ENCODE measurements at regions not wholly inside any gene's neighbourhood (a gene's known extent, or its start where the extent isn't known, plus 50 kb on each side); places are given as distances from the start of the nearest gene placed in this dataset.

GRCh38 chr2:155151945-155152344, 453.4 kb downstream of the KCNJ3 start:
- H3K9me3 Mint-ChIP-seq: no peaks in the 10 kb centered on the region

GRCh38 chr2:155151472-155151871, 453.0 kb downstream of the KCNJ3 start:
- no peak for DNase-seq
- H3K27me3 Mint-ChIP-seq: no peaks in the 10 kb centered on the region
- H3K4me1 Mint-ChIP-seq: no peaks in the 10 kb centered on the region
- H3K36me3 Mint-ChIP-seq (ENCODE audit: low read depth): no peaks in the 10 kb centered on the region
- H3K9me3 Mint-ChIP-seq: no peaks in the 10 kb centered on the region
- intact Hi-C loops (cut with micrococcal nuclease): no loop called here
- no peak overlapping the region for H3K4me3 Mint-ChIP-seq
- H3K27ac Mint-ChIP-seq: no peak overlapping the region

More at GRCh38 chr2:155151945-155152344, 453.4 kb downstream of the KCNJ3 start:
- DNase-seq: no peak
- H3K4me3 Mint-ChIP-seq: no peak overlapping the region
- H3K36me3 Mint-ChIP-seq (ENCODE audit: low read depth): no peaks in the 10 kb centered on the region
- H3K27ac Mint-ChIP-seq: no peak overlapping the region
- H3K27me3 Mint-ChIP-seq: no peaks in the 10 kb centered on the region
- intact Hi-C loops (cut with micrococcal nuclease): no loop called here
- no peaks in the 10 kb centered on the region for H3K4me1 Mint-ChIP-seq

GRCh38 chr2:155145758-155146229, 447.3 kb downstream of the KCNJ3 start:
- Mint-ChIP-seq H3K9me3 (no peaks in the 10 kb centered on the region), H3K27ac (no peak overlapping the region), H3K27me3 (no peaks in the 10 kb centered on the region), H3K4me3 (no peak overlapping the region), H3K4me1 (no peaks in the 10 kb centered on the region), H3K36me3 (ENCODE audit: low read depth) (no peaks in the 10 kb centered on the region)
- no peak for DNase-seq
- intact Hi-C loops (cut with micrococcal nuclease): no loop called here

DNA sequence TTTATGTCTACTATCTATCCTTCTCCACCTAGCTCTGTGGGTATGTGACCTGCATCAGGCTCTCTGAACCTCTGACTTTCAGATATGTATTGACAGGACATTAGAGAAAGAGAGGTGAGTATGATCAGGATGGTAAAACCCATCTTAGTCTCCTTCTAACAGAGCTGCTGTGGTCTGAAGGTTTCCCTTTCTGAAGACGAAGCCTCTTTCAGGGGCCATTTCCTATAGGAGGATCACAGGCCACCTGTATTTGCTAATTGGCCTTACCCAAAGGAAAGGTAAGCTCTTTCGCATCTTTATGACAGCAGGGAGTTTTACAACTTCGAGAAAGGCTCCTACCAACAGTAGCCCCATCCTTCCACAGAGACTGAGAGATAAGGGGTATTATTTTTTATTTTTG, 442.9 kb downstream of the KCNJ3 start:
- no peak for DNase-seq
- no peaks in the 10 kb centered on the region for H3K27me3 Mint-ChIP-seq
- H3K4me1 Mint-ChIP-seq: no peaks in the 10 kb centered on the region
- intact Hi-C loops (cut with micrococcal nuclease): no loop called here
- no peaks in the 10 kb centered on the region for H3K36me3 Mint-ChIP-seq (ENCODE audit: low read depth)
- H3K4me3 Mint-ChIP-seq: no peak overlapping the region
- H3K9me3 Mint-ChIP-seq: no peaks in the 10 kb centered on the region
- no peak overlapping the region for H3K27ac Mint-ChIP-seq

GRCh38 chr2:155125585-155126230, 427.2 kb downstream of the KCNJ3 start:
- Mint-ChIP-seq H3K9me3 (no peaks in the 10 kb centered on the region), H3K27me3 (no peaks in the 10 kb centered on the region), H3K4me3 (no peak overlapping the region), H3K36me3 (ENCODE audit: low read depth) (no peaks in the 10 kb centered on the region), H3K4me1 (no peaks in the 10 kb centered on the region), H3K27ac (no peak overlapping the region)
- intact Hi-C loops (cut with micrococcal nuclease): no loop called here
- DNase-seq: no peak

GRCh38 chr2:155115846-155116245, 417.4 kb downstream of the KCNJ3 start:
- no peaks in the 10 kb centered on the region for H3K36me3 Mint-ChIP-seq (ENCODE audit: low read depth)
- H3K9me3 Mint-ChIP-seq: no peaks in the 10 kb centered on the region
- intact Hi-C loops (cut with micrococcal nuclease): no loop called here
- DNase-seq: no peak
- H3K27me3 Mint-ChIP-seq: no peaks in the 10 kb centered on the region
- no peak overlapping the region for H3K4me3 Mint-ChIP-seq
- no peak overlapping the region for H3K27ac Mint-ChIP-seq
- no peaks in the 10 kb centered on the region for H3K4me1 Mint-ChIP-seq

DNA sequence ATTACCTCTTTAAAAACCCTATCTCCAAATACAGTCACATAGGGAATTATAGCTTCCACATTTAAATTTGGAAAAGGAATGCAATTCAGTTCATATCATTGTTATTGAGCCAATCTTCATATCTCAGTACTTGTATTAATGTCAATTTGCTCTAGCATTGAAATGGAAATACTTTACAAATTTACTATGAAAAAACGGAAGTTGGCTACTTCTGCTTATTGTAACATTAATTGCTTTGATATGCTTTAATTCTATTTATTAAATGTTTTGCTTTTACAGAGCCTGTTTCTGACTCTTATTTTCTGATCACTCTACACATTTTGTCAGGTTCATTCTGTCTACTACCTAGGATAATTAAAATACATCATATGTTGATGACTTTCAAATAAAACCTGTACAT, 412.6 kb downstream of the KCNJ3 start:
- H3K27ac Mint-ChIP-seq: no peak overlapping the region
- intact Hi-C loops (cut with micrococcal nuclease): no loop called here
- H3K27me3 Mint-ChIP-seq: no peaks in the 10 kb centered on the region
- H3K36me3 Mint-ChIP-seq (ENCODE audit: low read depth): no peaks in the 10 kb centered on the region
- H3K4me1 Mint-ChIP-seq: no peaks in the 10 kb centered on the region
- no peak overlapping the region for H3K4me3 Mint-ChIP-seq
- DNase-seq: no peak
- no peaks in the 10 kb centered on the region for H3K9me3 Mint-ChIP-seq

DNA sequence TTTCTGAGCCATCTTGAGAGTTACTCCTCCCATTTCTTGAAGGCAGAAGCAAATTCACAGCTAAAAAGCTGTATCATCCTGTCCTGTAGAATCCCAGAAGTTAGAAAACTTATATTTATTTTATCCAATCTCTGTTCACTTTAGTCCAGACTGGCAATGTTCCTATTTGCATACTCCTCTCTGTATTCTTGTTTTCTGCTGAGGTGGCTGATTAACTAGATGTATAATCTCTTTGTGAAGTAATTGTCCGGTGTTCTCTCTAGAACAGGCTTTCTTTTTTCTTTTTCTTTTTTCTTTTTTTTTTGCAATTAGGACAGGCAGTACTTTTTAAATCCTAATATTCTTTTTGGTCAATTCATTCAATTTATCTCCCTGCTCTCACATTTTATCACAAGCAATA, 411.0 kb downstream of the KCNJ3 start:
- intact Hi-C loops (cut with micrococcal nuclease): no loop called here
- no peaks in the 10 kb centered on the region for H3K27me3 Mint-ChIP-seq
- H3K9me3 Mint-ChIP-seq: no peaks in the 10 kb centered on the region
- no peaks in the 10 kb centered on the region for H3K4me1 Mint-ChIP-seq
- no peak for DNase-seq
- H3K36me3 Mint-ChIP-seq (ENCODE audit: low read depth): no peaks in the 10 kb centered on the region
- H3K4me3 Mint-ChIP-seq: no peak overlapping the region
- no peak overlapping the region for H3K27ac Mint-ChIP-seq

DNA sequence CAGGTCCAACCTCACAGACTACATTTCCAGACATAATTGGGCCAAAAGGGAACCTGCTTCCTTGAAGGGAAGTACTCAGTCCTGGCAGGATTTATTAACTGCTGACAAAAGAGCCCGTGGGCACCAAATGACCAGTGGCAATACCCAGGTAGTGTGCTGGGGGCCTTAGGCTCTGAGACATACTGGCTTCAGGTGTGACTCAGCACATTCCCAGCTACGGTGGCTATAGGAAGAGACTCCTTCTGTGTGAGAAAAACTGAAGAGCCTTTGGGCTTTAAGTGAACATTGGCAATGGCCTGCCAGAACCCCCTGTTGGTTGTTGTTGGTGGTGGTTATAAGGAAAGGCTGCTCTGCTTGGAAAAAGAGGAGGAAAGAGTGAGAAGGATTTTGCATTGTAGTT, 401.8 kb downstream of the KCNJ3 start:
- no peak for DNase-seq
- Mint-ChIP-seq H3K4me3 (no peak overlapping the region), H3K36me3 (ENCODE audit: low read depth) (no peaks in the 10 kb centered on the region), H3K27me3 (no peaks in the 10 kb centered on the region), H3K27ac (no peak overlapping the region), H3K4me1 (no peaks in the 10 kb centered on the region), H3K9me3 (peaks cover 6% of the 10 kb centered on the region)
- intact Hi-C loops (cut with micrococcal nuclease): no loop called here

- H3K9me3 Mint-ChIP-seq: peaks cover 6% of the 10 kb centered on the region
- no peaks in the 10 kb centered on the region for H3K4me1 Mint-ChIP-seq
- no peak overlapping the region for H3K4me3 Mint-ChIP-seq
- DNase-seq: no peak
- no peaks in the 10 kb centered on the region for H3K27me3 Mint-ChIP-seq
- no peaks in the 10 kb centered on the region for H3K36me3 Mint-ChIP-seq (ENCODE audit: low read depth)
- H3K27ac Mint-ChIP-seq: no peak overlapping the region
- intact Hi-C loops (cut with micrococcal nuclease): no loop called here
Measured at GRCh38 chr2:155099784-155100183, 401.3 kb downstream of the KCNJ3 start.

DNA sequence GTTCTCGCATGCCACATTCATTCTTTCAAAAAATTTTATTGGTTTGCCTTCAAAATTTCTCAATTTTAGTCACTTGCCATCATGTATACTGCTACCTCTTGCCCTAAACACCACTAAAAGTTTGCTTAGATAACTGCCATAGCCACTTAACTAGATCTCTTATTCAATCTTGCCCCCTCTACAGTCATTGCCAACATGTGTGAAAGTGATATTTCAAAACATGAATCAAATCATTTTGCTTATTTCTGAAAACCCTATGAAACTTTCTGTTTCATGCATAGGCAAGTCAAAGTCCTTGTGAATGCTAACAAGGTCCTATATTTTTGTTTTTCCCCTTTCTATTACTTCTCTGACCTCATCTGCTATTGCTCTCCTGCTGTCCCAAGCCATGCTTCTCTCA, 397.1 kb downstream of the KCNJ3 start:
- Mint-ChIP-seq H3K27me3 (no peaks in the 10 kb centered on the region), H3K27ac (no peak overlapping the region), H3K9me3 (no peaks in the 10 kb centered on the region), H3K4me1 (no peaks in the 10 kb centered on the region), H3K36me3 (ENCODE audit: low read depth) (no peaks in the 10 kb centered on the region), H3K4me3 (no peak overlapping the region)
- no peak for DNase-seq
- intact Hi-C loops (cut with micrococcal nuclease): no loop called here

- no peak overlapping the region for H3K4me3 Mint-ChIP-seq
- intact Hi-C loops (cut with micrococcal nuclease): no loop called here
- no peaks in the 10 kb centered on the region for H3K4me1 Mint-ChIP-seq
- H3K27me3 Mint-ChIP-seq: no peaks in the 10 kb centered on the region
- no peaks in the 10 kb centered on the region for H3K9me3 Mint-ChIP-seq
- H3K36me3 Mint-ChIP-seq (ENCODE audit: low read depth): no peaks in the 10 kb centered on the region
- H3K27ac Mint-ChIP-seq: no peak overlapping the region
- DNase-seq: no peak
Measured at GRCh38 chr2:155080373-155080772, 381.9 kb downstream of the KCNJ3 start.

- Mint-ChIP-seq H3K36me3 (ENCODE audit: low read depth) (no peaks in the 10 kb centered on the region), H3K27me3 (no peaks in the 10 kb centered on the region), H3K27ac (no peak overlapping the region), H3K4me1 (no peaks in the 10 kb centered on the region), H3K9me3 (no peaks in the 10 kb centered on the region), H3K4me3 (no peak overlapping the region)
- DNase-seq: no peak
- intact Hi-C loops (cut with micrococcal nuclease): no loop called here
Measured at GRCh38 chr2:155070489-155070888, 372.0 kb downstream of the KCNJ3 start.

- Mint-ChIP-seq H3K27me3 (no peaks in the 10 kb centered on the region), H3K9me3 (no peaks in the 10 kb centered on the region), H3K4me3 (no peak overlapping the region), H3K27ac (no peak overlapping the region), H3K36me3 (ENCODE audit: low read depth) (no peaks in the 10 kb centered on the region), H3K4me1 (no peaks in the 10 kb centered on the region)
- DNase-seq: no peak
- intact Hi-C loops (cut with micrococcal nuclease): no loop called here
Measured at GRCh38 chr2:155062922-155063258, 364.4 kb downstream of the KCNJ3 start.

- Mint-ChIP-seq H3K36me3 (ENCODE audit: low read depth) (no peaks in the 10 kb centered on the region), H3K9me3 (no peaks in the 10 kb centered on the region), H3K4me3 (no peak overlapping the region), H3K27ac (no peak overlapping the region), H3K27me3 (no peaks in the 10 kb centered on the region), H3K4me1 (no peaks in the 10 kb centered on the region)
- intact Hi-C loops (cut with micrococcal nuclease): no loop called here
- no peak for DNase-seq
Measured at GRCh38 chr2:155062250-155062921, 363.9 kb downstream of the KCNJ3 start.

Data from activated CD4-positive, alpha-beta T cell treated with anti-CD3 and anti-CD28 coated beads, Interleukin-2, amount 10 ng/mL, durations not matched to agents 24 days and 14 days (primary cell).